Neuronal stem cell (in vitro differentiated cells): ENCODE measurements at regions not wholly inside any gene's neighbourhood (a gene's known extent, or its start where the extent isn't known, plus 50 kb on each side); places are given as distances from the start of the nearest gene placed in this dataset.

ENCODE experiments used
- DNase-seq: peaks from one replicate; pipeline ENCODE4 v3.0.0-alpha.2; 2013; ENCODE audit warnings: low spot score
- H2AFZ ChIP-seq: one replicate; pipeline ENCODE4 v1.6.1; 2013; ENCODE audit warnings: mild to moderate bottlenecking, low read length, inconsistent platforms
- H2AK5ac ChIP-seq: 2 replicates; pipeline ENCODE4 v1.6.1; 2013; ENCODE audit warnings: low read depth, mild to moderate bottlenecking, inconsistent platforms, low read length, moderate library complexity, mixed read lengths
- H2BK120ac ChIP-seq: 2 replicates; pipeline ENCODE4 v1.6.1; 2013; ENCODE audit warnings: low read depth, mild to moderate bottlenecking, inconsistent platforms, low read length, moderate library complexity, mixed read lengths
- H2BK12ac ChIP-seq: one replicate; pipeline ENCODE4 v1.6.1; 2013; ENCODE audit warnings: low read length, inconsistent platforms
- H2BK15ac ChIP-seq: 2 replicates; pipeline ENCODE4 v1.6.1; 2013; ENCODE audit warnings: mild to moderate bottlenecking, low read length, inconsistent platforms, mixed read lengths
- H2BK5ac ChIP-seq: one replicate; pipeline ENCODE4 v1.6.1; 2013; ENCODE audit warnings: inconsistent platforms, mild to moderate bottlenecking, low read length, moderate library complexity
- H3K14ac ChIP-seq: one replicate; pipeline ENCODE4 v1.6.1; 2013; ENCODE audit warnings: low read length, inconsistent platforms
- H3K18ac ChIP-seq: 2 replicates; pipeline ENCODE4 v1.6.1; 2013; ENCODE audit warnings: low read length, inconsistent platforms
- H3K23ac ChIP-seq: 2 replicates; pipeline ENCODE4 v1.6.1; 2013; ENCODE audit warnings: low read depth, mild to moderate bottlenecking, mixed read lengths, low read length, inconsistent platforms; ENCODE audit not compliant: poor library complexity
- H3K27ac ChIP-seq: replicated peaks from 3 replicates; pipeline ENCODE4 v1.5.1; 2013; ENCODE audit warnings: low read length, inconsistent platforms
- H3K27me3 ChIP-seq, 3 experiments: 2 replicates each; pipeline ENCODE4 v1.6.1; 2013; ENCODE audit warnings: low read length in 3 of 3, mild to moderate bottlenecking in 2 of 3, inconsistent platforms in 1 of 3, low read depth in 1 of 3, mixed read lengths in 1 of 3, moderate library complexity in 1 of 3; ENCODE audit not compliant: control insufficient read depth in 3 of 3, insufficient read depth in 3 of 3
- H3K36me3 ChIP-seq, 2 donors: replicated peaks in 1 of 2; 2 replicates each; pipeline ENCODE4 v1.6.1; 2013; ENCODE audit warnings: low read length in 2 of 2; ENCODE audit not compliant: control insufficient read depth in 2 of 2, insufficient read depth in 2 of 2
- H3K4ac ChIP-seq: 2 replicates; pipeline ENCODE4 v1.6.1; 2013; ENCODE audit warnings: inconsistent platforms, mild to moderate bottlenecking, low read length, moderate library complexity
- H3K4me1 ChIP-seq, 2 donors: 1 replicate in 1 of 2; 2 replicates in 1 of 2; pipeline ENCODE4 v1.6.1; 2013; ENCODE audit warnings: low read length in 2 of 2, low read depth in 1 of 2; ENCODE audit not compliant: control insufficient read depth in 2 of 2, insufficient read depth in 1 of 2
- H3K4me2 ChIP-seq: one replicate; pipeline ENCODE4 v1.6.1; 2013; ENCODE audit warnings: mild to moderate bottlenecking, low read length, inconsistent platforms; ENCODE audit not compliant: insufficient read depth, poor library complexity, severe bottlenecking
- H3K4me3 ChIP-seq, 2 donors: 2 replicates each; pipeline ENCODE4 v1.5.1; 2013; ENCODE audit warnings: low read length in 2 of 2, mild to moderate bottlenecking in 2 of 2, inconsistent platforms in 1 of 2, moderate library complexity in 1 of 2
- H3K79me1 ChIP-seq: one replicate; pipeline ENCODE4 v1.6.1; 2013; ENCODE audit warnings: low read depth, mild to moderate bottlenecking, inconsistent platforms, low read length, moderate library complexity
- H3K9ac ChIP-seq: one replicate; pipeline ENCODE4 v1.6.1; 2013; ENCODE audit warnings: mild to moderate bottlenecking, low read depth, low read length, inconsistent platforms; ENCODE audit not compliant: poor library complexity
- H3K9me3 ChIP-seq, 2 donors: replicated peaks in 1 of 2; 2 replicates each; pipeline versions ENCODE3 to v1.6.1; 2013; ENCODE audit warnings: low read length in 2 of 2, mild to moderate bottlenecking in 2 of 2, inconsistent platforms in 1 of 2, low read depth in 1 of 2, mixed read lengths in 1 of 2, moderate library complexity in 1 of 2; ENCODE audit not compliant: control insufficient read depth in 2 of 2, insufficient read depth in 1 of 2
- H4K8ac ChIP-seq: one replicate; pipeline ENCODE4 v1.6.1; 2013; ENCODE audit warnings: low read depth, mild to moderate bottlenecking, inconsistent platforms, low read length, moderate library complexity
- H4K91ac ChIP-seq: one replicate; pipeline ENCODE4 v1.6.1; 2013; ENCODE audit warnings: low read length, low read depth, mild to moderate bottlenecking, inconsistent platforms; ENCODE audit not compliant: poor library complexity
- WGBS, 2 donors: extraction: QIAGEN DNeasy Blood & Tissue Kit; methylation state at CpG; one replicate each; pipeline ENCODE4 v1.1.7; 2013; ENCODE audit warnings: missing lambda C conversion rate in 2 of 2, mixed read lengths in 1 of 2; ENCODE audit not compliant: insufficient read length in 2 of 2, insufficient replicate concordance in 1 of 2; ENCODE audit errors: extremely low coverage in 2 of 2; 5-methylcytosine and 5-hydroxymethylcytosine counted together

DNA sequence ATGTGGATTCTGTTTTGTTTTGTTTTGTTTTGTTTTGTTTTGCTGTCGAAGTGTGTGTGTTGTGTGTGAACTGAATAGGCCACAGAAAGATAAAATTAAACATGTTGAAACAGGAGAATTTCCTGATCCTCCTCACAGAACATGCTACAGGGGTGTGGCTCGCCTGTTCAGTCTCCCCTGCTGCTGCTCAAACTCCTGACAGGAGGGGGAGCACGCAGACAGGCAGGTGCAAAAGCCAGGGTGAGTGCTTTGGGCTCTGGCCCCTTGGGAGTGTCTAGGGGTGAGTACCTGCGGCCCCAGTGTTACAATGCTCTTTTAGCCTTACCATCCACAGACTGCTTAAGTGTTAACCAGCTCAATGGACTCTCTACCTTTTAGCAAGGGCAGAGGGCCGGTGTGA lies 473.5 kb downstream of the MAT2B start:
- WGBS, 2 donors: no CpG with 5 or more reads among the region's 5 CpGs
- no peak for DNase-seq

DNA sequence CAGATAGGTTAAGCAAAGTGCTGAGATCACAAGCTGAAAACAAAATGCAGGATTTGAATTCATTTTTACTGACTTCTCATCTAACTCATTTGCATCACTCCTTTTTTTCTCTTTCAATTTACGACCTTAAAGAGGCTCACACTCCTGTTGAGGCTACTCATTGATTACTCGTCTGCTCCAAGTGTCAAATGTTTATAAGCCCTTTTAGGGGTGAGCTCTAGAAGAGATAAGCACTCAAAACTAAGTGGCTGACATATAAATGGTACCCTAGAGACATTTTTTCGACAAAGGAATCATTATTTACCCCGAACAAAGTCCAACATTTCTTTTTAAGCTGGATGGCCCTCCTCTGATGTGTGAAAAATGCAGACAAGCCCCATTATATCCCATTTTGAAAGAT lies 483.1 kb downstream of the MAT2B start:
- Histone ChIP-seq H4K8ac (no peak overlapping the region), H3K27ac (no peak overlapping the region), H2BK15ac (no peak overlapping the region), H4K91ac (no peak overlapping the region), H2BK12ac (no peak overlapping the region), H3K9me3 (no peaks in the 10 kb centered on the region), H2BK120ac (no peak overlapping the region), H3K79me1 (no peaks in the 10 kb centered on the region), H3K4me1 (peaks cover 1 to 2% of the 10 kb centered on the region in 2 donors), H3K4me2 (no peak overlapping the region), H3K18ac (no peak overlapping the region), H3K27me3 (no peaks in the 10 kb centered on the region), H3K36me3 (no peaks in the 10 kb centered on the region), H2AK5ac (no peak overlapping the region), H3K4ac (no peak overlapping the region), H2AFZ (no peak overlapping the region), H3K23ac (no peak overlapping the region), H2BK5ac (no peak overlapping the region), H3K4me3 (no peak overlapping the region), H3K9ac (no peak overlapping the region), H3K14ac (no peak overlapping the region)
- DNase-seq: no peak
- no CpG with 5 or more reads among the region's 4 CpGs for WGBS, 2 donors

More for the DNA sequence above, 473.5 kb downstream of the MAT2B start:
- H3K18ac ChIP-seq: no peak overlapping the region
- no peak overlapping the region for H3K4me2 ChIP-seq
- H2BK12ac ChIP-seq: no peak overlapping the region
- H4K8ac ChIP-seq: no peak overlapping the region
- no peak overlapping the region for H3K4ac ChIP-seq
- H2AK5ac ChIP-seq: no peak overlapping the region
- no peaks in the 10 kb centered on the region for H3K27me3 ChIP-seq
- H2BK5ac ChIP-seq: no peak overlapping the region
- no peaks in the 10 kb centered on the region for H3K9me3 ChIP-seq
- peaks cover 0 to 2% of the 10 kb centered on the region in 2 donors for H3K4me1 ChIP-seq
- H3K36me3 ChIP-seq: no peaks in the 10 kb centered on the region
- H3K4me3 ChIP-seq: no peak overlapping the region
- no peak overlapping the region for H2AFZ ChIP-seq
- no peak overlapping the region for H3K23ac ChIP-seq
- no peaks in the 10 kb centered on the region for H3K79me1 ChIP-seq
- H2BK120ac ChIP-seq: no peak overlapping the region
- no peak overlapping the region for H3K27ac ChIP-seq
- no peak overlapping the region for H3K9ac ChIP-seq
- H4K91ac ChIP-seq: no peak overlapping the region
- H3K14ac ChIP-seq: no peak overlapping the region
- no peak overlapping the region for H2BK15ac ChIP-seq

- Histone ChIP-seq H3K4me3 (no peak overlapping the region), H4K8ac (no peak overlapping the region), H3K4me1 (peaks cover 0 to 1% of the 10 kb centered on the region in 2 donors), H3K14ac (no peak overlapping the region), H2AK5ac (no peak overlapping the region), H3K9ac (no peak overlapping the region), H3K4me2 (no peak overlapping the region), H3K9me3 (no peaks in the 10 kb centered on the region), H3K36me3 (no peaks in the 10 kb centered on the region), H3K23ac (no peak overlapping the region), H2BK15ac (no peak overlapping the region), H2BK12ac (no peak overlapping the region), H3K79me1 (no peaks in the 10 kb centered on the region), H4K91ac (no peak overlapping the region), H3K18ac (peak overlapping the region; percentile 29), H2AFZ (no peak overlapping the region), H2BK120ac (no peak overlapping the region), H3K27ac (no peak overlapping the region), H3K27me3 (no peaks in the 10 kb centered on the region), H2BK5ac (no peak overlapping the region), H3K4ac (no peak overlapping the region)
- DNase-seq: no peak
- WGBS, 2 donors: no CpG with 5 or more reads among the region's 6 CpGs
These were observed 487.7 kb downstream of the MAT2B start for GRCh38 chr5:163993126-163993525.

DNA sequence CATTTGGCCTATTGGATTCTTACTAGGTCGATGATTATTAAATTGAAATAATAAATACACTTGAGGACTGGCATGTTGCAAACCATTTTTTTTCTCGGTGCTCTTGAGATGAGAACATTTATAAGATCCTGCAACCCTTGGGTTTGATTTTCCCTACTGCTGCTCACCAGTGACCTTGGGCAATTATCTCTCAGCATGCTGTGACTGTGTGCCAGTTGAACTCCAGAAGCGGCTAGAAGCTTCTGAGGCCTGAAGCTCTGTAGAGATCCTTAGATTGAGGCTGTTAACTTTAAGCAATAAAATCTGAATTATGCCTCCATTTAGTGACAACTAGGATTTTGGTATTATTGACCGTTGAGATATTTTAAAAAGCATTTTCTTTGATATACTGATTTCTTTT lies 489.8 kb downstream of the MAT2B start:
- no CpG with 5 or more reads among the region's 4 CpGs for WGBS, 2 donors
- Histone ChIP-seq H2BK120ac (no peak overlapping the region), H3K9me3 (no peaks in the 10 kb centered on the region), H3K27ac (no peak overlapping the region), H3K18ac (no peak overlapping the region), H3K79me1 (no peaks in the 10 kb centered on the region), H3K27me3 (no peaks in the 10 kb centered on the region), H3K9ac (no peak overlapping the region), H3K14ac (no peak overlapping the region), H3K23ac (no peak overlapping the region), H2BK5ac (no peak overlapping the region), H4K8ac (no peak overlapping the region), H2AFZ (no peak overlapping the region), H3K4ac (no peak overlapping the region), H3K4me2 (no peak overlapping the region), H3K4me3 (no peak overlapping the region), H2BK12ac (no peak overlapping the region), H2AK5ac (no peak overlapping the region), H2BK15ac (no peak overlapping the region), H4K91ac (no peak overlapping the region), H3K36me3 (no peaks in the 10 kb centered on the region), H3K4me1 (peaks cover 0 to 1% of the 10 kb centered on the region in 2 donors)
- DNase-seq: no peak
